HG03060 (cell line): ENCODE measurements at regions not wholly inside any gene's neighbourhood (a gene's known extent, or its start where the extent isn't known, plus 50 kb on each side); places are given as distances from the start of the nearest gene placed in this dataset.

Experiments used
- ATAC-seq: cut with Tn5 transposase; IDR thresholded peaks from one replicate; pipeline ENCODE4 v1.9.1; 2021; ENCODE audit warnings: low read depth, moderate number of reproducible peaks; ENCODE audit not compliant: unreplicated experiment

DNA sequence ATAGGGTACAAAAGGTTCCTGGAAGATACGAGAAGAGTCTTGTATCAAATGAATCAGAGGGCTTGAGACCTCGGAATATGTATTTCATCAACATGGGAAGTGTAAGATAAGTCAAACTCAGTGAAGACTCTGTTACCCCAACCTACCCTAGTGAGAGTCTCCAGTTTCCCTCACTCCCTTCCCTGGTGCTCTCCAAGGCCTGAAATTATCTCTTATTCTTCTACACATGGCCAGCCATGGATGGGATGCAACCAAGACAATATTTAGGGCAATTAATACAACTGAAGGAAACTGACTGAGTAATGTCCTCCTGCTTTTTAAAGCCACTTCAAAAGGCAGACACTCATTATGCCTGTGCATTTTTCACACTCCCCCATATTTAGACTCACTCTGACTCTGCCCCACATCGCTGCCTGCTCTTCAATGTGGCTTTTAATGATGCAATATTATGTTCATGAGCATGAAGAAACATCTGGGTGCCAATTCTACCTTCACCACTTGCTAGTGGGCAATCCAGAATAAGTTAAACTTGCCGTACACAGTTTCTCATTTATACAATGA, 137.1 kb upstream of the THBS1 start:
- ATAC-seq, result no peak

GRCh38 chr15:39444735-39445470, 136.0 kb upstream of the THBS1 start:
- ATAC-seq, result no peak

- no peak for ATAC-seq
These were observed 134.9 kb upstream of the THBS1 start for GRCh38 chr15:39445931-39446330.

DNA sequence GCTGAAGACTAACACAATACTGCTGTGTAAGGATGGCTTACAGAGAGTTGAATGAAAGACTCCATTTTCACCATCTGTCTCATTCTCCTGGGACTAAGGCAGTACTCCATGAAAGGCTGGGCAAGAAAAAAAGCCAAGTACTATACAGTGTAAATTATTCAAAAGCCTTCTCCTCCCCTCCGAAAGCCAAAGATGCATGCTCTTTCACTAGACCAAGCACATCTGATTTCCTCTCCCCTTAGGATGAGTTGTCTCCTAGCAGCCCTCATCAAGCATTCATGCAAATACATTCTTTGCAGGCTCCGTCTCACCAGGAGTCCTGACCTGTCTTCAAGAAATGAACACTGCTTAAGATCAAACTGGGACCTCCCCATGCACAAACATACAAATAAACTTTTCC, 133.5 kb upstream of the THBS1 start:
- ATAC-seq, result no peak

DNA sequence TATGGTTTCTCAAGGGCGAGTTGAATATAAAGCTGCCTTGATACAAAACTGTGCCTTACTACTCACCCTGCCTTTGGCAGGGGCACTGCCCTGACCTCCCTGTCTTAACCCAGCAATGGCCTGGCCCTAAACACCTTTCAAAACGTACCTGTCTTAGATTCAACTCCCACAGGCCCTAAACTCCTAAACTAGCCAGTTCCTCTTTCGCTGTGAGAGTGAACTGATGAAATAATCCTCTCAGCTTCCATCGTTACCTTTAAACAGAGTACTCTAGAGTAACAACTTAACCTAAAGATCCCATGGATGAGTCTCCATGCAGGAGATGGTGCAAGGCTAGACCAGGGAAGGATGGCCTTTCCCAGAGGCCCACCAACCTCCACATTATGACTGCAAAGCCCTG, 133.0 kb upstream of the THBS1 start:
- no peak for ATAC-seq

- no peak for ATAC-seq
These were observed 132.5 kb upstream of the THBS1 start for GRCh38 chr15:39448409-39448808.

GRCh38 chr15:39451121-39451688, 129.7 kb upstream of the THBS1 start:
- ATAC-seq, result no peak

GRCh38 chr15:39451871-39452270, 129.0 kb upstream of the THBS1 start:
- no peak for ATAC-seq

DNA sequence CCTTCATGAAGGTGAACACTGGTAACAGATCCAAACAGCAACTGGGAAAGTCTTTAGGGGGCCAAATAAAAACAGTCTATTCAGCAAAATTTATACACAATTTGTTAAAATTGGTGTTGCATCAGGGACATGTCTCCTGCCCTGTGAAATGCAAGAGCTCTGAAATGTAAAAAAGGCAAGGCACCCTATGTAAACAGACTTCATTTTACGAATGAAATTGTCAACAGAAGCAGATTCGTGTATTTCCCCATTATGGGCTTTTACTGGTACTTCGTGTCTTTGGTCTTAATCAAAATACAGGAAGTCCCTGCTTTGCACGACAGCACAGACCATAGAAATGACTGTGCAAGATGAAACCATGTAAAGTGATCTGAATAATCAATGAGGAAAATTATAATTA, 127.3 kb upstream of the THBS1 start:
- ATAC-seq, result peak; percentile 87

DNA sequence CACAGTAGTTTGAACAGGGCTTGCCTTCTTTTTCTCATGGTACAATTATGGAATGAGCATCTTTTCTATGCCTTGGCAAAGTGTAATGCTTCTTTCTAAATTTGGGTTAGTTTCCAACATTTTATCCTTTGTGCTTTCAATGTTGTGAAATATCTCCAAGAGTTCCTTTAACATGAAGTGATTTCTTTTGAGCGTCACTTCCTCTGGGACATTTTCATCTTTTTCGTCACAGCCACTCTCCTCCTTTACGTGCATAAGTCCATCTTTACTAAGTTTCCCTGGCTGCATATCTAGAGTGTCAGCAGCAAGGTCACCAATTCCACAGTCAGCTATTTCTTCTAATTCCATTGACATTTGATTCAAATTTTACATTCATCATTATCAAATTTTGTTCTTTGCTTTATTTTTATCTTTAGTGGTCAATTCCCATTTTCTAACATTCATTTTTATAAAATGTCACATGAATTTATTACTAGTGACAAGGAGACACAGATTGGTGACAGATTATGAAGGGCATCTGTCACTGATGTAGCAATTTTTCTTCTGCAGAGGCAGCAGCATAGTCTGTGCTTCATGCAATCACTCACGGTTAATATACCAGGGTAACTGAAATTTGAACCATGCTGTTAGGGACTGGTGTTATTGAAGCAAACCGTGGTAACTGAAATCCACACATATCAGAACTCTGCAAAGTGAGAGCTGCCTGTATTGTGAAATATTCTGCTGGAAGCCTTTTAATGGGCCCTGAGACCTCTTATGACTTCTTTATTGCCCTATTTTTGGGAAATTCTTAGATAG, 126.5 kb upstream of the THBS1 start:
- ATAC-seq, result no peak

- no peak for ATAC-seq
These were observed 125.3 kb upstream of the THBS1 start for GRCh38 chr15:39455471-39455991.

DNA sequence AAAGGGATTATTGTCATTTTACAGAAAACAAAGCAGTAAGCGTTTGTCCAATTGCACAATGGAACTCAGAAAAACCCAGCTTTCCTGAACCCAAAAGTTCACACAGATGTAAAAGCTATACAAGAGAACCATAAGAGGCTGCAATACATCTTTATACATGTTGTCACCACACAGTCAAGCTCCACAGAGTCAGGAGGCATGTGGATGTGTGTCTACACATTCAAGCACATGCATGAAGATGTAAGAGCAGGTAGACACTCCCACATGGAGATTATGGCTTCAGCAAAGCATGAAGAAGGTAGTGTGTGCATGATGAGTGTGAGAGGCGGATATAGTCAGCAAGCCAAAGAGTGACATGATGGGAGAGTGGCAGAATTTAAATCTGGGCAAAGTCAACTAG, 124.7 kb upstream of the THBS1 start:
- no peak for ATAC-seq

GRCh38 chr15:39456582-39457330, 124.1 kb upstream of the THBS1 start:
- no peak for ATAC-seq

- no peak for ATAC-seq
These were observed 122.7 kb upstream of the THBS1 start for GRCh38 chr15:39458131-39458530.

DNA sequence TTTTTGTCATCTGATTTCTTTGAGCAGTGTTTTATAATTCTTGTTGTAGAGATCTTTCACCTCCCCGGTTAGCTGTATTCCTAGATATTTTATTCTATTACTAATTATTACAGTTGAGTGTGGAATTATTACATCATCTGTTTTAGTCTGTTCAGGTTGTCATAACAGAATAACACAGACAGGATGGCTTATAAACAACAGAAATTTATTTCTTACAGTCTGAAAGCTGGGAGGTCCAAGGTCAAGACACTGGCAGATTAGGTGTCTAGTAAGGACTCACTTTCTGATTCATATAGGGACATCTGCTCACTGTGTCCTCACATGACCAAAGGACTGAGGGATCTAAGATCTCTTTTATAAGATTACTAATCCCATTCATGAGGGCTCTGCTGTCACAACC, 121.3 kb upstream of the THBS1 start:
- no peak for ATAC-seq

- no peak for ATAC-seq
These were observed 120.1 kb upstream of the THBS1 start for GRCh38 chr15:39460748-39461147.

DNA sequence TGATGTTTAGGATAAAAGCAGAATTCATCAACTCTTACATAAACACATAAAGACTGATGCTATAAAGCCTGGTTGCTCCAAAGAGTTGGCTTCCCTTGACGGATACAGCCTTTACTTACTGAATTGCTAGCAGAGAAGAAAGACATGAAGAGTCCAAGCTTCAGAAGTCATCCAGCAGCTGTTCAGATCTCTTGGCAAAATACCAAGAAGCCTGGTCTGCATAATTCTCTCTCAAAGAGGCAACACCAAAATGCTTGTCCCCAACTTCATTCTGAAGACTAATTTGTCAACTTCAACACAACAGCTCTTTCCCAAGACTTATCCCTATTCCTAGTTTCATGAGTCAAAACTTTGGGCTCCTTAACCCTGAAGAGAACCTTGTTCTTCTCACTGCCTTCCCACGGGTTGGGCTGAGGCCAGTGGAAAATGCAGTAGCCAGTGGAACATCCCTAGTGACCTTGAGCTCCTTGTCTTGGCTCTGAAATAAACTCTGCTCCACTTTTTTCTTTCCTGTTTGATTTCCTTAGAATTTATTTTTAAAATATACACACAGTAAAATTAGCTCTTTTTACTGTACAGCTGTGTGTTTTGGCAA, 119.2 kb upstream of the THBS1 start:
- ATAC-seq, result no peak

- ATAC-seq, result no peak
These were observed 118.2 kb upstream of the THBS1 start for GRCh38 chr15:39462691-39463090.

DNA sequence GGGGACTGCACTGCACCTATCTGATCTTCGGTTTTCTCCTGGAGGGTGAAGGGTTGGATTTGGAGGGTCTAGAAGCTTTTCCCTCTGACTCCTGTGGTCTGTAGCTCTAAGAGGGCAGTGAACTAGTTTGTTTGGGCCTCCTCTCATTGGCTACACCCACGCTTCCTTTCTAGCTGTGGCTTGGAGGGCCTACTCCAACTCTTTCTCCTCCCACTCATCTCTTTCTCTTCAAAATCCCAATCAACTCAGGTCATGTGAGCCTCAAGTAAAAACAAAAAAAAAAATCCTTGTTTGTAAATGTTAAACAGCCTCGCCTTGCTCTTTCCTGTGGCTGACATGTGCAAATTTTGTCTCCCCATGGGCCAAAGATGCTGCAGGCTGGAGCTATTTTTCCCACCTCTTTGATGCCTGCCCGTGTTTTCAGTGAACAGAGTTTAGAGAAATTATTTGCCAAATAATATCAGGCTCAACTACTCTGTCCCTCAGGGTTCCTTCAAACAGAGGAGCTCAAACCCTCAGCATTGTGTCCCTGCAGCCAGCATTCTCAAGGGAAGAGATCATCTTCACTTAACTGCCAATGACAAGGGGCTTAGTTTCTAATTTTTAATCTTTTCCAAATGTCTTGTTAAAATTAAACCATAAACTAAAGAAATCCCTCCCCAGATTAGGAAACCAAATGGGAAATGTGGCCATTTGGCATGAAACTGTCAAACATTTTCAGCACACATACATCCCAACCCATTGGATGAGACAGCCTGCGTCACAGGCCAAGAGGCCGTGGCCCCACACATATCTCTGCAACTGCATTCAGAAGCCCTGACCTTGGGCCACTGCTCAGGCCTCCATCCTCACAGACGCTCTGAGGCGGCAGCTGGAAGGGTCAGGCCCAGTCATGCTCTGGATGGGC, 114.8 kb upstream of the THBS1 start:
- no peak for ATAC-seq
